LNCAP (cell line): ENCODE measurements at regions not wholly inside any gene's neighbourhood (a gene's known extent, or its start where the extent isn't known, plus 50 kb on each side); places are given as distances from the start of the nearest gene placed in this dataset.
A peak's percentile ranks its signal among the peaks of the same experiment; 100 is the strongest.

ENCODE experiments used
- TF ChIP-seq, protein P1 (sequence below): fragments of 450-650 bp; IDR thresholded peaks from 2 replicates; pipeline ENCODE4 v1.5.1; 2017; ENCODE audit warnings: mild to moderate bottlenecking

- TF ChIP-seq, protein P1, sequence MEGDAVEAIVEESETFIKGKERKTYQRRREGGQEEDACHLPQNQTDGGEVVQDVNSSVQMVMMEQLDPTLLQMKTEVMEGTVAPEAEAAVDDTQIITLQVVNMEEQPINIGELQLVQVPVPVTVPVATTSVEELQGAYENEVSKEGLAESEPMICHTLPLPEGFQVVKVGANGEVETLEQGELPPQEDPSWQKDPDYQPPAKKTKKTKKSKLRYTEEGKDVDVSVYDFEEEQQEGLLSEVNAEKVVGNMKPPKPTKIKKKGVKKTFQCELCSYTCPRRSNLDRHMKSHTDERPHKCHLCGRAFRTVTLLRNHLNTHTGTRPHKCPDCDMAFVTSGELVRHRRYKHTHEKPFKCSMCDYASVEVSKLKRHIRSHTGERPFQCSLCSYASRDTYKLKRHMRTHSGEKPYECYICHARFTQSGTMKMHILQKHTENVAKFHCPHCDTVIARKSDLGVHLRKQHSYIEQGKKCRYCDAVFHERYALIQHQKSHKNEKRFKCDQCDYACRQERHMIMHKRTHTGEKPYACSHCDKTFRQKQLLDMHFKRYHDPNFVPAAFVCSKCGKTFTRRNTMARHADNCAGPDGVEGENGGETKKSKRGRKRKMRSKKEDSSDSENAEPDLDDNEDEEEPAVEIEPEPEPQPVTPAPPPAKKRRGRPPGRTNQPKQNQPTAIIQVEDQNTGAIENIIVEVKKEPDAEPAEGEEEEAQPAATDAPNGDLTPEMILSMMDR: no peak
Observed at GRCh38 chr2:126775300-126775985, 119.5 kb downstream of the GYPC start.

- TF ChIP-seq, protein P1: no peak
Observed at GRCh38 chr2:126776255-126776654, 120.3 kb downstream of the GYPC start.

GRCh38 chr2:126776692-126777619 lies 121.0 kb downstream of the GYPC start:
- TF ChIP-seq, protein P1: peak; percentile 87

GRCh38 chr2:126777620-126777978 lies 121.1 kb upstream of the TEX51 start:
- TF ChIP-seq, protein P1: 0 out of 2 replicates have a peak, but pooled peaks have one; percentile 6

- TF ChIP-seq, protein P1: no peak
Observed at GRCh38 chr2:126778561-126779501, 119.9 kb upstream of the TEX51 start.

DNA sequence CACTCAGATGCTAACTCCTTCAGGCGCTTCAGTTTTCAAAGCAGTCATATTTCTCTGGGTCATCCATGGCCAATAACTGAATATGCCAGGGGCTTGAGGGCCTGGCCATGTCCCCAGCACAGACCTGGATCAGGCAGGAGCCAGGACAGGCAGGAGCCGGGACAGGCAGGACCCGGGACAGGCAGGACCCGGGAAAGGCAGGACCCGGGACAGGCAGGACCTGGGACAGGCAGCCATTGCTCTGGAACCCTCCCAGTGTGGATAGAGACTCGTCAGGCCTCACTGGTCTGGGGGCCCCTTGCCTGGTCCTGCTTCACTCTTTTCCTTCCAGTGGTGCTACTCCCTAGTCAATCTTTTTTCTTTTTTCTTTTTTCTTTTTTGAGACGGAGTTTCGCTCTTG lies 117.5 kb upstream of the TEX51 start:
- TF ChIP-seq, protein P1: no peak

- TF ChIP-seq, protein P1: no peak
Observed at GRCh38 chr2:126781806-126782205, 116.9 kb upstream of the TEX51 start.
